Kidney epithelial cell (primary cell): ENCODE measurements at regions not wholly inside any gene's neighbourhood (a gene's known extent, or its start where the extent isn't known, plus 50 kb on each side); places are given as distances from the start of the nearest gene placed in this dataset.
"Not testable (repeated sequence)": the region's sequence is repeated elsewhere in the genome, so short reads cannot be mapped to it uniquely, and the experiment has no call there.

Experiments
- DNase-seq: peaks from one replicate; pipeline ENCODE4 v3.0.0-alpha.2; 2010; ENCODE audit warnings: low read depth
- H3K27me3 ChIP-seq: 2 replicates; pipeline ENCODE4 v1.6.0; 2011; ENCODE audit warnings: low read length; ENCODE audit not compliant: control insufficient read depth, insufficient read depth
- H3K36me3 ChIP-seq: 2 replicates; pipeline ENCODE4 v1.5.1; 2011; ENCODE audit warnings: low read length; ENCODE audit not compliant: control insufficient read depth, insufficient read depth
- H3K4me3 ChIP-seq: 2 replicates; pipeline ENCODE4 v1.5.1; 2011; ENCODE audit warnings: low read depth, mild to moderate bottlenecking, control low read depth, low read length
- TF ChIP-seq, protein P1 (sequence below): IDR thresholded peaks from 2 replicates; pipeline ENCODE4 v1.5.1; 2011; ENCODE audit warnings: mild to moderate bottlenecking, moderate library complexity, low read length, control low read depth, inconsistent platforms; ENCODE audit not compliant: insufficient read depth, poor library complexity, severe bottlenecking

DNA sequence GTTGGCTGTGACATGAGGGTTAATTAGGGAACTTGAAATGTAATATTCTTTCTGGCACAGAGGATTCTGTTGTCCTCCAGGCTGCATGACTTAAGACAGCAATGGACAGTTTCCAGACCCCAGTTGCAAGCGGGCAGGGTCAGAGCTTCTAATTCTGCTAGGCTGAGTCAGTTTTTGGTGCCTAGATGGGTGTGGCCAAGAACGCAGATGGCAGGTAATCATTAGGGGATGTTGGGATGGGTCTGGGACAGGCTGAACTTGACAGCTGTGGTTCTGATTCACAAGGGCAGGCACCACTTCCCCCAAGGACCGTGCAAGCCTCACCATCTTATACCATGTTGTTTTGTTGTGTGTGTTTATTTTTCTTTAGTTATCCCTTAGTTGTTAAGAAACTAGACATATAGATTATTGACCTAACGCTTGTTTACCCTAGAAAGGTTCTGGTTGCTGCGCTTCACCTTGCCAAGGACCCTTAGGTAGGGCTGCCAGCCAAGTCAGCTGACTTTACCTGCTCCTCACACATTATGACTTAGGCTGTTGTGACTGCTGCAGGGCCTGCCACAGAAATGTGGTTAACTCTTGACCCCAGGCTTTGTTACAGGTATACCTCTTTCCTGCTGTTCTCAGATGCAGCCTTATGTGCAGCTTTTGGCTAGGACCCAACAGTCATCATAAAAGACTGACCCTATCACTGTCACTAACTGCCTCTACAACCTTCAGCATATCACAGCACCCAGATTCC, 117.7 kb upstream of the KLF12 start:
- TF ChIP-seq, protein P1, sequence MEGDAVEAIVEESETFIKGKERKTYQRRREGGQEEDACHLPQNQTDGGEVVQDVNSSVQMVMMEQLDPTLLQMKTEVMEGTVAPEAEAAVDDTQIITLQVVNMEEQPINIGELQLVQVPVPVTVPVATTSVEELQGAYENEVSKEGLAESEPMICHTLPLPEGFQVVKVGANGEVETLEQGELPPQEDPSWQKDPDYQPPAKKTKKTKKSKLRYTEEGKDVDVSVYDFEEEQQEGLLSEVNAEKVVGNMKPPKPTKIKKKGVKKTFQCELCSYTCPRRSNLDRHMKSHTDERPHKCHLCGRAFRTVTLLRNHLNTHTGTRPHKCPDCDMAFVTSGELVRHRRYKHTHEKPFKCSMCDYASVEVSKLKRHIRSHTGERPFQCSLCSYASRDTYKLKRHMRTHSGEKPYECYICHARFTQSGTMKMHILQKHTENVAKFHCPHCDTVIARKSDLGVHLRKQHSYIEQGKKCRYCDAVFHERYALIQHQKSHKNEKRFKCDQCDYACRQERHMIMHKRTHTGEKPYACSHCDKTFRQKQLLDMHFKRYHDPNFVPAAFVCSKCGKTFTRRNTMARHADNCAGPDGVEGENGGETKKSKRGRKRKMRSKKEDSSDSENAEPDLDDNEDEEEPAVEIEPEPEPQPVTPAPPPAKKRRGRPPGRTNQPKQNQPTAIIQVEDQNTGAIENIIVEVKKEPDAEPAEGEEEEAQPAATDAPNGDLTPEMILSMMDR: no peak
- Histone ChIP-seq H3K36me3 (no peaks in the 10 kb centered on the region), H3K27me3 (no peaks in the 10 kb centered on the region), H3K4me3 (no peak overlapping the region)
- no peak for DNase-seq

DNA sequence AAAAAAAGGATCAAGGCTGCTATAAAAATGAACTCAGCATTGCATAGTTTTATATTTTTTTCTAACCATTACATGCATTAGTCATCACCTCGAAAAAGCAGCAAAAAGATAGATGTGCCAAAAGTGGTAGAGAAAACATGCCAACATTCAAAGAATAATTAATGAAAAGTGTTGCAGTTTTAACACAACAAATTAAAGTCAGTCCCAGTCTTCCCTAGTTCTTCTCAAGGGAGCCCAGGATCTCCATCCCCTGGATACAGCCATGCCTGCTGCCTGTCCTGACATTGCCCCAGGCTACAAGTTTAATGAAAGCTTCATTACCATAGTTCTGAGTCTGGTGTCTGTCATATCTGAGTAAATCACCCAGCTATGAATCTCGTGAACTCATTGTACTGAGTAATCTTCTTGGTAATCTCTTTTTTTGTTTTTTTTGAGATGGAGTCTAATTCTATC, 116.6 kb upstream of the KLF12 start:
- Histone ChIP-seq H3K4me3 (no peak overlapping the region), H3K27me3 (no peaks in the 10 kb centered on the region), H3K36me3 (no peaks in the 10 kb centered on the region)
- DNase-seq: no peak
- TF ChIP-seq, protein P1: no peak

DNA sequence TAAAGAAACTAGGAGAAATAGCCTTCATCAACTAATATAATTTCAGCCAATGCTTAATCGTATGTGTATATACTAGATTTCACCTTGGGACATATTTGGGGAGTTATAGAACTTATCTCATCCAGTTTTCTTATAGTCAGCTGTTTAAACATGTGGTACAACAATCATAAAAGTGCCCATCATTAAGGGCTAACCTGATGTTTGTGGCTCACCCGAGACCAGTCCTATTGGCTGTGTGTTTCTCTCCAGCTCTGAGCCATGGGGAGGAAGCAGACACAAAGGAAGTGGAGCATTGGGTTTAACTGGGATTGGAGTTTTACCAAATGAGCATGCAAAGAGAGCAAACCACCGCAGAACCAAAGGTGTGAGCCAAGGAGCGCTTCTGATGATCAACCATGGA, 114.3 kb upstream of the KLF12 start:
- no peak for DNase-seq
- no peaks in the 10 kb centered on the region for H3K36me3 ChIP-seq
- TF ChIP-seq, protein P1: no peak

DNA sequence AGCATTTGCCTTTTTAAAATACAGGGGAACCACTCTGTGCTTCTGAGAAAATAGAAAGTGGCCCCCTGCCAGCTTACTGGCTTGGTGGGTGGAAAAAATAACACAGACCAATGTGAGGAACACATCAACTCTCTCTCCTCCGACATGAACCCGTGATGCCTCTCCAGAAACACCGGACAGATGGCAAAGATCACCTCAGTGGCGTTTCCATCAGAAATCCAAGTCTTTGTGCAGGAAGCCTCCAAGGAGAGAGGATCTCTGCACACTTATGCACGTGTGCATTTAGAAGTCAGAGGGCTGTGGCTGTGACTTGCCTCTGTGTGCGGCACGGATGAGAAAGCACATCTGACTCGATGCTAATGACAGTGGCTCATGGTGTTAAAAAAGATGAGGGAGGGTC, 112.3 kb upstream of the KLF12 start:
- no peak for DNase-seq
- H3K27me3 ChIP-seq: no peaks in the 10 kb centered on the region
- H3K4me3 ChIP-seq: no peak overlapping the region
- TF ChIP-seq, protein P1: no peak
- H3K36me3 ChIP-seq: no peaks in the 10 kb centered on the region

More for the DNA sequence above, 114.3 kb upstream of the KLF12 start:
- Histone ChIP-seq H3K27me3 (no peaks in the 10 kb centered on the region), H3K4me3 (no peak overlapping the region)

DNA sequence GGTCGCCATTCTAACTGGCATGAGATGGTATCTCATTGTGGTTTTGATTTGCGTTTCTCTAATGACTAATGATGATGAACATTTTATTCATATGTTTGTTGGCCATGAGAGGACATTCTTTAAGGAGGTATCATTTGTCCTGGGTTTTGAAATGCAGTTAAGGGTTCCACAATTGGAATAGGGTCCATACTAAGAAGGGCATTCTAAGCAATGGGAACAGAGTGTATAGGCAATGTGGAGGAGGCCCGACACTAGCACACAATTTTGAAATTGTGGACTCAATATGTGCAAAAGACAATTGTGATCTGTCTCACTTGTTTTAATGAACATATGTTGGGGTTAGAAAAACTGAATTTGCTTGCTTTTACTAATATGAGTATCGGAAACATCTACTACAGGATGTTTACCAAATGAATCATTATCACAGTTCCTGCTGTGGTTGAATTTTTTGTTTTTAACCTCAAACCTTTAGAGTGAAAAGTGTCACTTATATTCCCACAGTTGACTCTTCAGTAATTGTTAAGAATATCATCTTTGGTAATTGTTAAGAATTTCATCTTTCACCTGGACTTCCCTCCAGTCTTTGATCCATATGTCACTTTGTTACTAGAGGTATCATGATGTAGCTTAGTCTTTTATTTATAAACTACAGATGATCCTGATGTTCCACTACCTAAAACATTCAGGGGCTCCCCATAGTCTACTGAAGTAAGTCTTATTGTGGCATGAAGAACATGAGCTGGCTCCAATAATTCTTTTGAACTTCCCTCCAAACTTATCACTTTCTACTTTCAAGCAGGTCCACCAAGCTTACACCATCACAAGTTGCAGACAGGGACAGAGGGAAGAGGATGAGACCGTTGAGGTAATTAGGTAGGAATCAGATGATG, 109.7 kb upstream of the KLF12 start:
- no peaks in the 10 kb centered on the region for H3K36me3 ChIP-seq
- TF ChIP-seq, protein P1: no peak
- DNase-seq: no peak
- no peaks in the 10 kb centered on the region for H3K27me3 ChIP-seq
- no peak overlapping the region for H3K4me3 ChIP-seq

DNA sequence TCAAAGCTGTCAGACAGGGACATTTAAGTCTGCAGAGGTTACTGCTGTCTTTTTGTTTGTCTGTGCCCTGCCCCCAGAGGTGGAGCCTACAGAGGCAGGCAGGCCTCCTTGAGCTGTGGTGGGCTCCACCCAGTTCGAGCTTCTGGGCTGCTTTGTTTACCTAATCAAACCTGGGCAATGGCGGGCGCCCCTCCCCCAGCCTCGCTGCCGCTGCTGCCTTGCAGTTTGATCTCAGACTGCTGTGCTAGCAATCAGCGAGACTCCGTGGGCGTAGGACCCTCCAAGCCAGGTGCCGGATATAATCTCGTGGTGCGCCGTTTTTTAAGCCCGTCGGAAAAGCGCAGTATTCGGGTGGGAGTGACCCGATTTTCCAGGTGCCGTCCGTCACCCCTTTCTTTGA, 107.1 kb upstream of the KLF12 start:
- H3K36me3 ChIP-seq, DNase-seq, H3K4me3 ChIP-seq, H3K27me3 ChIP-seq: not testable (repeated sequence)
